Nephron progenitor cell (in vitro differentiated cells): ENCODE measurements at regions not wholly inside any gene's neighbourhood (a gene's known extent, or its start where the extent isn't known, plus 50 kb on each side); places are given as distances from the start of the nearest gene placed in this dataset.
A peak's percentile ranks its signal among the peaks of the same experiment; 100 is the strongest.

ENCODE experiments used
- DNase-seq: peaks from one replicate; pipeline ENCODE4 v3.0.0; 2021
- H3K27ac Mint-ChIP-seq: 2 replicates; pipeline ENCODE4 v1.8.0; 2021; ENCODE audit warnings: mild to moderate bottlenecking, moderate library complexity, mixed read lengths
- H3K27me3 Mint-ChIP-seq: 2 replicates; pipeline ENCODE4 v1.8.0; 2021; ENCODE audit warnings: mild to moderate bottlenecking, low read depth, mixed read lengths; ENCODE audit not compliant: poor library complexity
- H3K36me3 Mint-ChIP-seq: 2 replicates; pipeline ENCODE4 v1.8.0; 2021; ENCODE audit warnings: low read depth, mixed read lengths
- H3K4me1 Mint-ChIP-seq: 2 replicates; pipeline ENCODE4 v1.8.0; 2021; ENCODE audit warnings: mixed read lengths
- H3K4me3 Mint-ChIP-seq: 2 replicates; pipeline ENCODE4 v1.8.0; 2021; ENCODE audit warnings: mild to moderate bottlenecking, moderate library complexity, mixed read lengths
- H3K9me3 Mint-ChIP-seq: 2 replicates; pipeline ENCODE4 v1.8.0; 2021; ENCODE audit warnings: mild to moderate bottlenecking, moderate library complexity, mixed read lengths
- CTCF ChIP-seq: fragments of 200-600 bp; sonication (generic); IDR thresholded peaks from 2 replicates; pipeline ENCODE4 v1.5.0; 2021; ENCODE audit warnings: antibody characterized with exemption

- Mint-ChIP-seq H3K36me3 (no peaks in the 10 kb centered on the region), H3K27me3 (peaks cover 42% of the 10 kb centered on the region), H3K9me3 (peaks cover 18% of the 10 kb centered on the region), H3K27ac (no peak overlapping the region), H3K4me3 (no peak overlapping the region), H3K4me1 (peaks cover 25% of the 10 kb centered on the region)
- DNase-seq: no peak
- no peak for TF ChIP-seq CTCF
Measured at GRCh38 chr16:54389836-54390494, 103.4 kb upstream of the IRX3 start.

- Mint-ChIP-seq H3K27ac (no peak overlapping the region), H3K36me3 (peaks cover 24% of the 10 kb centered on the region)
Measured at GRCh38 chr16:54385141-54385540, 98.6 kb upstream of the IRX3 start.

GRCh38 chr16:54381601-54382313, 95.2 kb upstream of the IRX3 start:
- H3K4me1 Mint-ChIP-seq: peaks cover 36% of the 10 kb centered on the region
- peaks cover 74% of the 10 kb centered on the region for H3K9me3 Mint-ChIP-seq
- no peak for DNase-seq
- H3K27me3 Mint-ChIP-seq: peaks cover 45% of the 10 kb centered on the region
- peaks cover 35% of the 10 kb centered on the region for H3K36me3 Mint-ChIP-seq
- TF ChIP-seq CTCF: no peak
- H3K27ac Mint-ChIP-seq: no peak overlapping the region
- no peak overlapping the region for H3K4me3 Mint-ChIP-seq

More at GRCh38 chr16:54385141-54385540, 98.6 kb upstream of the IRX3 start:
- H3K4me3 Mint-ChIP-seq: no peak overlapping the region
- H3K27me3 Mint-ChIP-seq: peaks cover 30% of the 10 kb centered on the region
- DNase-seq: no peak
- peaks cover 41% of the 10 kb centered on the region for H3K9me3 Mint-ChIP-seq
- no peak for TF ChIP-seq CTCF
- H3K4me1 Mint-ChIP-seq: peaks cover 46% of the 10 kb centered on the region

- peak overlapping the region; percentile 43 for H3K4me3 Mint-ChIP-seq
- H3K4me1 Mint-ChIP-seq: peaks cover 38% of the 10 kb centered on the region
- peaks cover 10% of the 10 kb centered on the region for H3K36me3 Mint-ChIP-seq
- TF ChIP-seq CTCF: no peak
- H3K27me3 Mint-ChIP-seq: peaks cover 56% of the 10 kb centered on the region
- H3K27ac Mint-ChIP-seq: no peak overlapping the region
- no peak for DNase-seq
- peaks cover 34% of the 10 kb centered on the region for H3K9me3 Mint-ChIP-seq
Measured at GRCh38 chr16:54375071-54375470, 88.5 kb upstream of the IRX3 start.

GRCh38 chr16:54373534-54374520, 87.2 kb upstream of the IRX3 start:
- no peaks in the 10 kb centered on the region for H3K36me3 Mint-ChIP-seq
- no peak for TF ChIP-seq CTCF
- peaks cover 21% of the 10 kb centered on the region for H3K9me3 Mint-ChIP-seq
- H3K4me1 Mint-ChIP-seq: peaks cover 41% of the 10 kb centered on the region
- no peak overlapping the region for H3K27ac Mint-ChIP-seq
- no peak for DNase-seq
- peak overlapping the region; percentile 43 for H3K4me3 Mint-ChIP-seq
- H3K27me3 Mint-ChIP-seq: peaks cover 58% of the 10 kb centered on the region
